ENCODE measurements at regions not wholly inside any gene's neighbourhood (a gene's known extent, or its start where the extent isn't known, plus 50 kb on each side); places are given as distances from the start of the nearest gene placed in this dataset.

DNA sequence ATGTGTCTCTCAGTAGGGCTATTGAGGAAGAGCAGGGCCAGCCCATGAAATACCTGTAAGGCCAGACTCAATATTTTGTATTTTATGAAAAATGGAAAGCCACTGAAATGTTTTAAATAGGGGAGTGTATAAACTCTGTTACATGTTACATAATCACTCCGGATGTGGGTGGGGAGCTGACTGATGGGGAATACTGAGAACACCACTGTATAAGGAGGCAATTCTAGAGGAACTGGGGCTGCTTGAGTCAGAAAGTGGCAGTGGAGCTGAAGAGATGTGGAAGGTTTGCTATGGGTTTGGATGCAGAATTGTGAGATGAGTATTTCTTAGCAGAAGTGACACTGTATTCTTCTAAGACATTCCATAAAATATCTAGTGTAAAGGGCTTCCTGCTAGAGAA, 647.8 kb upstream of the LCORL start:
- TF ChIP-seq, protein P1, sequence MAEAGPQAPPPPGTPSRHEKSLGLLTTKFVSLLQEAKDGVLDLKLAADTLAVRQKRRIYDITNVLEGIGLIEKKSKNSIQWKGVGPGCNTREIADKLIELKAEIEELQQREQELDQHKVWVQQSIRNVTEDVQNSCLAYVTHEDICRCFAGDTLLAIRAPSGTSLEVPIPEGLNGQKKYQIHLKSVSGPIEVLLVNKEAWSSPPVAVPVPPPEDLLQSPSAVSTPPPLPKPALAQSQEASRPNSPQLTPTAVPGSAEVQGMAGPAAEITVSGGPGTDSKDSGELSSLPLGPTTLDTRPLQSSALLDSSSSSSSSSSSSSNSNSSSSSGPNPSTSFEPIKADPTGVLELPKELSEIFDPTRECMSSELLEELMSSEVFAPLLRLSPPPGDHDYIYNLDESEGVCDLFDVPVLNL (IDR thresholded peaks at IDR 0.05; ENCODE audit: low read depth, low read length): no peak
- no peak for TF ChIP-seq MEF2A (IDR thresholded peaks at IDR 0.05; ENCODE audit: insufficient read depth, low read depth, low read length)
- TF ChIP-seq, protein P2, sequence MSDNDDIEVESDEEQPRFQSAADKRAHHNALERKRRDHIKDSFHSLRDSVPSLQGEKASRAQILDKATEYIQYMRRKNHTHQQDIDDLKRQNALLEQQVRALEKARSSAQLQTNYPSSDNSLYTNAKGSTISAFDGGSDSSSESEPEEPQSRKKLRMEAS (IDR thresholded peaks at IDR 0.05; ENCODE audit: low read depth, low read length): no peak
- TF ChIP-seq BRCA1 (IDR thresholded peaks at IDR 0.05; ENCODE audit: low read depth, low read length): no peak
- TF ChIP-seq, protein P3, sequence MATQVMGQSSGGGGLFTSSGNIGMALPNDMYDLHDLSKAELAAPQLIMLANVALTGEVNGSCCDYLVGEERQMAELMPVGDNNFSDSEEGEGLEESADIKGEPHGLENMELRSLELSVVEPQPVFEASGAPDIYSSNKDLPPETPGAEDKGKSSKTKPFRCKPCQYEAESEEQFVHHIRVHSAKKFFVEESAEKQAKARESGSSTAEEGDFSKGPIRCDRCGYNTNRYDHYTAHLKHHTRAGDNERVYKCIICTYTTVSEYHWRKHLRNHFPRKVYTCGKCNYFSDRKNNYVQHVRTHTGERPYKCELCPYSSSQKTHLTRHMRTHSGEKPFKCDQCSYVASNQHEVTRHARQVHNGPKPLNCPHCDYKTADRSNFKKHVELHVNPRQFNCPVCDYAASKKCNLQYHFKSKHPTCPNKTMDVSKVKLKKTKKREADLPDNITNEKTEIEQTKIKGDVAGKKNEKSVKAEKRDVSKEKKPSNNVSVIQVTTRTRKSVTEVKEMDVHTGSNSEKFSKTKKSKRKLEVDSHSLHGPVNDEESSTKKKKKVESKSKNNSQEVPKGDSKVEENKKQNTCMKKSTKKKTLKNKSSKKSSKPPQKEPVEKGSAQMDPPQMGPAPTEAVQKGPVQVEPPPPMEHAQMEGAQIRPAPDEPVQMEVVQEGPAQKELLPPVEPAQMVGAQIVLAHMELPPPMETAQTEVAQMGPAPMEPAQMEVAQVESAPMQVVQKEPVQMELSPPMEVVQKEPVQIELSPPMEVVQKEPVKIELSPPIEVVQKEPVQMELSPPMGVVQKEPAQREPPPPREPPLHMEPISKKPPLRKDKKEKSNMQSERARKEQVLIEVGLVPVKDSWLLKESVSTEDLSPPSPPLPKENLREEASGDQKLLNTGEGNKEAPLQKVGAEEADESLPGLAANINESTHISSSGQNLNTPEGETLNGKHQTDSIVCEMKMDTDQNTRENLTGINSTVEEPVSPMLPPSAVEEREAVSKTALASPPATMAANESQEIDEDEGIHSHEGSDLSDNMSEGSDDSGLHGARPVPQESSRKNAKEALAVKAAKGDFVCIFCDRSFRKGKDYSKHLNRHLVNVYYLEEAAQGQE (IDR thresholded peaks at IDR 0.05; ENCODE audit: low read depth, low read length): no peak

Data from GM12878 (cell line).